ENCODE measurements at regions not wholly inside any gene's neighbourhood (a gene's known extent, or its start where the extent isn't known, plus 50 kb on each side); places are given as distances from the start of the nearest gene placed in this dataset.
"Not testable (repeated sequence)": the region's sequence is repeated elsewhere in the genome, so short reads cannot be mapped to it uniquely, and the experiment has no call there.

DNA sequence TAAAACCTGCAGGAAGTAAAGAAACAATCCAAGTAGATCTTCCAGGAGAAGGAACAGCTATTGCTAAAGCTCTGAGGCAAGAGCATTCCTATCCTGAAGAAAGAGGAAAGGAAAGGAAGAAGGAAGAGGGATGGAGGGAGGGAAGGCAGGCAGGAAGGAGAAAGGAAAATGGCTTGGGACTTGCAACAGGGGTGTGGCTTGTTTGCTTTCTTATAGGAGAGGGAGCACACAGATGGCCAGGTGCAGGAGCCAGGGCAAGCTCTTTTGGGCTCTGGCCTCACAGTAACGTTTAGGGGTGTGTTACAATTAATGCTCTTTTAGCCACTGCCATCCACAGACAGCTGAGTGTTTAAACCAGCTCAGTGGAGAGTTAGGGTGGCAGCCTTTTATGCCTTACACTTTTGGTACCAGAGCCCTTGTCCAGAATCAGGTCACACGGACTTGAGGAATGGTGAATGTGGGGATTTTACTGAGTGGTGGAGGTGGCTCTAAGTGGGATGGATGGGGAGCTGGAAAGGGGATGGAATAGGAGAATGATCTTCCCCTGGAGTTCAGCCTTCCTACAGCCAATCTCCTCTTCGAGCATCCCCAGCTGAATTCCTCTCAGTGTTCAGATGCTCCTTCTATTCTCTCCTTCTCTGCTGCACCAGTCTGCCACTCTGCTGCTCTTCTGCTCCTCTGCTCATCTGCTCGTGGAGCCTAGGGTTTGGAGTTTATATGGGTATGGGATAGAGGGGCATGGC, 108.7 kb upstream of the SLC39A10 start:
- Histone ChIP-seq H3K27ac (no peak overlapping the region), H3K9me3 (ENCODE audit: severe bottlenecking) (no peaks in the 10 kb centered on the region), H3K4me3 (ENCODE audit: low read depth, low read length) (no peak overlapping the region), H3K27me3 (ENCODE audit: insufficient read depth, low read depth, severe bottlenecking) (no peaks in the 10 kb centered on the region), H3K36me3 (no peaks in the 10 kb centered on the region)
- TF ChIP-seq, protein P1, sequence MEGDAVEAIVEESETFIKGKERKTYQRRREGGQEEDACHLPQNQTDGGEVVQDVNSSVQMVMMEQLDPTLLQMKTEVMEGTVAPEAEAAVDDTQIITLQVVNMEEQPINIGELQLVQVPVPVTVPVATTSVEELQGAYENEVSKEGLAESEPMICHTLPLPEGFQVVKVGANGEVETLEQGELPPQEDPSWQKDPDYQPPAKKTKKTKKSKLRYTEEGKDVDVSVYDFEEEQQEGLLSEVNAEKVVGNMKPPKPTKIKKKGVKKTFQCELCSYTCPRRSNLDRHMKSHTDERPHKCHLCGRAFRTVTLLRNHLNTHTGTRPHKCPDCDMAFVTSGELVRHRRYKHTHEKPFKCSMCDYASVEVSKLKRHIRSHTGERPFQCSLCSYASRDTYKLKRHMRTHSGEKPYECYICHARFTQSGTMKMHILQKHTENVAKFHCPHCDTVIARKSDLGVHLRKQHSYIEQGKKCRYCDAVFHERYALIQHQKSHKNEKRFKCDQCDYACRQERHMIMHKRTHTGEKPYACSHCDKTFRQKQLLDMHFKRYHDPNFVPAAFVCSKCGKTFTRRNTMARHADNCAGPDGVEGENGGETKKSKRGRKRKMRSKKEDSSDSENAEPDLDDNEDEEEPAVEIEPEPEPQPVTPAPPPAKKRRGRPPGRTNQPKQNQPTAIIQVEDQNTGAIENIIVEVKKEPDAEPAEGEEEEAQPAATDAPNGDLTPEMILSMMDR (IDR thresholded peaks at IDR 0.05; ENCODE audit: low read depth, low read length), result no peak
- no peak for DNase-seq

DNA sequence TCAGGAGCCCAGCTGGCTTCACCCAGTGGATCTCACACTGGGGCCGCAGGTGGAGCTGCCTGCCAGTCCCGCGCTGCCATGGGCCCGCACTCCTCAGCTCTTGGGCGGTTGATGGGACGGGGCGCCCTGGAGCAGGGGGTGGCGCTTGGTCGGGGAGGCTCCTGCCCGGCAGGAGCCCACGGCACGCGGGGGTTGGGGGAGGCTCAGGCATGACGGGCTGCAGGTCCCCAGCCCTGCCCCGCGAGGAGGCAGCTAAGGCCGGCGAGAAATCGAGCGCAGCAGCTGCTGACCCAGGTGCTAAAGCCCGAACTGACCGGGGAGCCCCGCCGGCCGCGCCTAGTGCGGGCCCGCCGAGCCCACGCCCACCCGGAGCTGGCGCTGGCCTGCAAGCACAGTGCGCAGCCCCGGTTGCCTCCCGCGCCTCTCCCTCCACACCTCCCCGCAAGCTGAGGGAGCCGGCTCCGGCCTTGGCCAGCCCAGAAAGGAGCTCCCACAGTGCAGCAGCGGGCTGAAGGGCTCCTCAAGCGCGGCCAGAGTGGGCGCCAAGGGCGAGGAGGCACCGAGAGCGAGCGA, 109.7 kb upstream of the SLC39A10 start:
- not testable (repeated sequence) for H3K4me3 ChIP-seq (ENCODE audit: low read depth, low read length); H3K27me3 ChIP-seq (ENCODE audit: insufficient read depth, low read depth, severe bottlenecking); H3K9me3 ChIP-seq (ENCODE audit: severe bottlenecking); H3K36me3 ChIP-seq; H3K27ac ChIP-seq; DNase-seq

DNA sequence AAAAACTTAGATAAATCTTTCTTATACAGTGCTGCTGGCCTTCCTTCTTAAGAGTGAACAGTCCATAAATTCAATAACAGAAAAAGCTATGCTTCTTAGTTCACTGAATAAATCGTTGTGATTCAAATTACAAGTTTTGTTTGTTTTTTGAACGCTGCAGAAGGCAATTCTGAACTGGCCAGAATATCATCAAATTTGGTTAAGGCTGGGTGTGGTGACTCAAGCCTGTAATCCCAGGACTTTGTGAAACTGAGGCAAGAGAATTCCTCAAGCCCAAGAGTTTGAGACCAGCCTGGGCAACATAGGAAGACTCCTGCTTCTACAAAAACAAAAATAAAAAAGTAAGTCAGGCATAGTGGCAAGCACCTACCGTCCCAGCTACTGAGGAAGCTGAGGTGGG, 111.2 kb upstream of the SLC39A10 start:
- no peak for DNase-seq
- H3K4me3 ChIP-seq (ENCODE audit: low read depth, low read length), result no peak overlapping the region
- H3K27me3 ChIP-seq (ENCODE audit: insufficient read depth, low read depth, severe bottlenecking), result no peaks in the 10 kb centered on the region
- no peaks in the 10 kb centered on the region for H3K36me3 ChIP-seq
- no peaks in the 10 kb centered on the region for H3K9me3 ChIP-seq (ENCODE audit: severe bottlenecking)
- no peak overlapping the region for H3K27ac ChIP-seq
- TF ChIP-seq, protein P1 (IDR thresholded peaks at IDR 0.05; ENCODE audit: low read depth, low read length), result no peak

DNA sequence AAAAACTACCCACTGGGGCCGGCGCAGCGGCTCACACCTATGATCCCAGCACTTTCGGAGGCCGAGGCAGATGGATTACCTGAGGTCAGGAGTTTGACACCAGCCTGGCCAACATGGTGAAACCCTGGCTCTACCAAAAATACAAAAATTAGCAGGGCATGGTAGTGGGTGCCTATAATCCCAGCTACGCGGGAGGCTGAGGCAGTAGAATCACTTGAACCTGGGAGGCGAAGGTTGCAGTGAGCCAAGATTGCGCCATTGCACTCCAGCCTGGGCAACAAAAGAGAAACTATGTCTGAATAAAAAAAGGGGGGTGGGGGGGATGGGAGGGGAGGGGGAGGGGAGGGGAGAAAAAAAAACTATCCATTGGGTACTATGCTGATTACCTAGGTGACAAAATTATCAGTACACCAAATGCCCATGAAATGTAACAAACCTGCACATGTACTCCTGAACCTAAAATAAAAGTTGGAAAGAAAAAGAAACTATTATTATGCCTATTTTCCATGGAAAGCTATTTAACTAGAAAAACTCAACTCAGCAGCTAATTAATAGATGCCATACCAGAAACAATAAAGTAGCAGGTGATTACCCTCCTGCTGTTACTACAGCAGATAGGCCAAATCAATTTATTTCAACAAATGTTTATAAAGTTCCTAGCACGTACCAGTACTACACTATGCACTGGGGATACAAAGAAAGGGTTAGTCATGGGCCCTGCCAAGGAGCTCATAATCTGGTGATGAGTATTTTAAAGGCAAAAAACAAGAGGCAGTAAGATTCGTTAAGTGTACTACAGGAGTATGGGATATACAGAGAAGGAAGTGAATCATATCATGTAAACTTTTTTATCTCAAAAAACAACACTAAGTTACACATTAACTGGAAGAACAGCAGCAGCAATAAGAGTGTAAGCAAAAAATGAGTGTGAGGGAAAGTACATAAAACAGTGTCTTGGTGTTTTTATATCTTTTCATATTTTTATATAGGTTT, 112.8 kb upstream of the SLC39A10 start:
- H3K27me3 ChIP-seq (ENCODE audit: insufficient read depth, low read depth, severe bottlenecking), result no peaks in the 10 kb centered on the region
- H3K27ac ChIP-seq, result no peak overlapping the region
- no peak overlapping the region for H3K4me3 ChIP-seq (ENCODE audit: low read depth, low read length)
- TF ChIP-seq, protein P1 (IDR thresholded peaks at IDR 0.05; ENCODE audit: low read depth, low read length), result no peak
- H3K36me3 ChIP-seq, result no peaks in the 10 kb centered on the region
- DNase-seq, result no peak
- H3K9me3 ChIP-seq (ENCODE audit: severe bottlenecking), result no peaks in the 10 kb centered on the region

DNA sequence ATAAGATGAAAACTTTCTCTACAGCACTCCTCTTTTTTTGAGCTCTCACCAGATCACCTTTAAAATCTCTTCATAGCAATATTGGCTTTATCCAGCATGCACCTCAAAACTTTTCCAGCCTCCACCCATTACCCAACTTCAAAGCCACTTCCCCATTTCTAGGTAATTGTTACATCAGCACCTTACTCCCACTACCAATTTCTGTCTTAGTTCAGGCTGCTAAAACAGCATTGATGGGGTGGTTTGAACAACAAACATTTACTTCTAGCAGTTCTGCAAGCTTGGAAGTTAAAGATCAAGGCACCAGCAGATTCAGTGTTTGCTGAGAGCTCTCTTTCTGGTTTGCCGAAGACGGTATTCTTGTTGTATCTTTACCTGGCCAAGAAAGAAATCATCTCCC, 114.0 kb upstream of the SLC39A10 start:
- no peak for DNase-seq
- TF ChIP-seq, protein P1 (IDR thresholded peaks at IDR 0.05; ENCODE audit: low read depth, low read length), result no peak

GRCh38 chr2:195542067-195542466, 115.0 kb upstream of the SLC39A10 start:
- no peak for DNase-seq
- no peaks in the 10 kb centered on the region for H3K9me3 ChIP-seq (ENCODE audit: severe bottlenecking)
- TF ChIP-seq, protein P1 (IDR thresholded peaks at IDR 0.05; ENCODE audit: low read depth, low read length), result no peak

More for the DNA sequence above, 114.0 kb upstream of the SLC39A10 start:
- H3K9me3 ChIP-seq (ENCODE audit: severe bottlenecking), result no peaks in the 10 kb centered on the region
- no peak overlapping the region for H3K27ac ChIP-seq
- H3K36me3 ChIP-seq, result no peaks in the 10 kb centered on the region
- no peaks in the 10 kb centered on the region for H3K27me3 ChIP-seq (ENCODE audit: insufficient read depth, low read depth, severe bottlenecking)
- no peak overlapping the region for H3K4me3 ChIP-seq (ENCODE audit: low read depth, low read length)

More at GRCh38 chr2:195542067-195542466, 115.0 kb upstream of the SLC39A10 start:
- no peaks in the 10 kb centered on the region for H3K27me3 ChIP-seq (ENCODE audit: insufficient read depth, low read depth, severe bottlenecking)
- no peak overlapping the region for H3K27ac ChIP-seq
- H3K4me3 ChIP-seq (ENCODE audit: low read depth, low read length), result no peak overlapping the region
- no peaks in the 10 kb centered on the region for H3K36me3 ChIP-seq

Measured in WERI-Rb-1 (cell line).